Transverse colon (tissue), 4 donors: ENCODE measurements at regions not wholly inside any gene's neighbourhood (a gene's known extent, or its start where the extent isn't known, plus 50 kb on each side); places are given as distances from the start of the nearest gene placed in this dataset.

Experiments
- DNase-seq: peaks from one replicate; pipeline ENCODE4 v3.0.0-alpha.2; 2019
- H3K27ac ChIP-seq, 4 donors: fragments of 200-600 bp; sonication (generic); 2 replicates each; pipeline ENCODE4 v1.5.1; 2016 to 2018; ENCODE audit warnings: inconsistent platforms in 4 of 4
- H3K27me3 ChIP-seq: fragments of 200-600 bp; sonication (generic); 2 replicates; pipeline ENCODE4 v1.5.1; 2017; ENCODE audit warnings: inconsistent platforms
- H3K36me3 ChIP-seq, 4 donors: fragments of 200-600 bp; sonication (generic); 2 replicates each; pipeline ENCODE4 v1.5.1; 2017 to 2019; ENCODE audit warnings: inconsistent platforms in 4 of 4
- H3K4me1 ChIP-seq, 4 donors: fragments of 200-600 bp; sonication (generic); 2 replicates each; pipeline ENCODE4 v1.5.1; 2017 to 2020; ENCODE audit warnings: inconsistent platforms in 4 of 4
- H3K4me3 ChIP-seq, 4 donors: fragments of 200-600 bp; sonication (generic); 1 replicate in 1 of 4; 2 replicates in 3 of 4; pipeline versions ENCODE4 v1.5.1 to v1.6.1; 2017 to 2019; ENCODE audit warnings: inconsistent platforms in 4 of 4
- H3K9me3 ChIP-seq, 2 donors: fragments of 200-600 bp; sonication (generic); 2 replicates each; pipeline ENCODE4 v1.5.1; 2017 to 2019; ENCODE audit warnings: inconsistent platforms in 2 of 2
- CTCF ChIP-seq, 5 experiments: fragments of 200-600 bp in 3 of 5; fragments of 450-650 bp in 2 of 5; sonication (generic) in 3 of 5; IDR thresholded peaks; 1 replicate in 2 of 5; 2 replicates in 3 of 5; pipeline ENCODE4 v1.5.1; 2016 to 2017; ENCODE audit warnings: antibody characterized with exemption in 5 of 5, inconsistent platforms in 3 of 5, mild to moderate bottlenecking in 2 of 5, moderate library complexity in 1 of 5
- EP300 ChIP-seq: sonication (generic); formaldehyde crosslinking; IDR thresholded peaks from one replicate; pipeline ENCODE4 v1.6.1; 2017; ENCODE audit warnings: antibody characterized with exemption, low read depth
- POLR2A ChIP-seq: fragments of 450-650 bp; IDR thresholded peaks from one replicate; pipeline ENCODE4 v1.6.1; 2016; ENCODE audit warnings: antibody characterized with exemption, mild to moderate bottlenecking, moderate library complexity
- POLR2AphosphoS5 ChIP-seq, 3 donors: sonication (generic); formaldehyde crosslinking; IDR thresholded peaks; one replicate each; pipeline ENCODE4 v1.6.1; 2016; ENCODE audit warnings: antibody characterized with exemption in 3 of 3
- WGBS, 2 donors: methylation state at CpG; one replicate each; pipeline ENCODE4 v1.1.5; 2018; ENCODE audit warnings: low coverage in 1 of 2; 5-methylcytosine and 5-hydroxymethylcytosine counted together
- in situ Hi-C, 4 donors: fragments of 200-750 bp; cut with MboI; loops; one replicate each; pipeline versions ENCODE4 v1.15.0 to v1.15.1; 2017; ENCODE audit warnings: low sequenced_read_pairs in 3 of 4, low pct_ligation_motif_present in 1 of 4, low pct_unique_long_range_greater_than_20kb in 1 of 4
- intact Hi-C: fragments of 100-400 bp; cut with DNase I; formaldehyde crosslinking; loops from one replicate; pipeline ENCODE4 v1.15.1; 2023; ENCODE audit warnings: low total_unique reads

DNA sequence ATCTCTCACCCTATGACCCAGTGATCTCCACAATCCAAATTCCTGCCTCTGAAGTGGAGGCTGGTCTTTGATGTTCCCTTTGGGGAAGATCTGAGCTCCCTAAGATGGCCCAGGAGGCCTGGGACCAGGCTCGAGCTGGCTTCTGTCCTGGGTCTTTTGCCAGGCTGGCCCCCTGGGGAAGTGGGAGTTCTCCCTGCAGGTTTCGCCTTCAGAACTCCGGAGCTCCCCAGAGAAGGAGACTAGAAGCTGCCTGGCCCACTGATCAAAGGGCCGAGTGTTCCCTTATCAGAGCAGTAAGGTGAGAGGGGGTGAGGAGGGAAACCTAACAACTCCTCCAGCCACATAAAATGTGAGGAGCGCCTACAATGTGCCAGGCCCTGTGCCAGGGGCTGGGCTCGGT, 147.1 kb downstream of the IRF8 start:
- intact Hi-C loops: no loop called here
- TF ChIP-seq CTCF (IDR thresholded peaks at IDR 0.05) (no peak), POLR2A (no peak), POLR2AphosphoS5 (IDR thresholded peaks at IDR 0.05) (no peak), EP300 (no peak)
- 70% methylated on average over 6 of the region's 6 CpGs; no CpG with 5 or more reads in 1 of the 2 donors for WGBS, 2 donors
- in situ Hi-C loops: no loop called here
- Histone ChIP-seq H3K36me3 (no peaks in the 10 kb centered on the region), H3K27me3 (peaks cover 5% of the 10 kb centered on the region), H3K9me3 (no peaks in the 10 kb centered on the region), H3K4me1 (no peaks in the 10 kb centered on the region), H3K27ac (no peak overlapping the region), H3K4me3 (no peak overlapping the region)
- DNase-seq: peak; percentile 3

DNA sequence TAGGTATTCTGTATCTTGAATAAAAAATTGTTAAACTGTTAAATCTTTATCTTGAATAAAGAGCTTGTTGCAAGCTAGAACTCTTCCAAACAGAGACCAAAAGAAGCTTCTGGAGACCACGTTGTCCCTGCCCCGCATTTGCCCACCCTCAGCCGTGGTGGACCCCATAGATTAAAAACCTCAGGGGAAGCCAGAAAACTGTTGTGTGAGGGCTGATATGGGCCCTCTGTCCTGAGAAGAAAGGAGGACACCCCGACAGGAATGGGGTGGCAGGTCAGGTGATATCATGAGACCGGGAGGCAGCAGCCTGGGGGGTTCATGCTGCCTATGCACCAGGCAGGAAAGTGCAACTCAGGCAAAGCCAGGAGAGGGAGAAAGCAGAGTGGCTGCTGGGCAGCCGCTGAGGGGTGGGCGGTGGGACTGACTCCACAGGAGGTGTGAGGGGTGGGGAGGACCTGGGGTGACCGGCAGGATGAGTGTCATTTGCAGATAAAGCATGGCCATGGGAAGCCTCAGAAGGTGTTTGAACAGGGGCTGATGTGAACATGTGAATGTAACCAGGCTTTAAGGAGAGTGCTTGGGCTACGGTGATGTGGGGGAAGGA, 147.8 kb downstream of the IRF8 start:
- no peaks in the 10 kb centered on the region for H3K36me3 ChIP-seq
- H3K27me3 ChIP-seq: peaks cover 8% of the 10 kb centered on the region

GRCh38 chr16:86048221-86048620, 149.3 kb downstream of the IRF8 start:
- intact Hi-C loops: no loop called here
- Histone ChIP-seq H3K36me3 (no peaks in the 10 kb centered on the region), H3K27me3 (peaks cover 8% of the 10 kb centered on the region), H3K4me3 (no peak overlapping the region), H3K4me1 (peaks cover 0 to 7% (median 3%) of the 10 kb centered on the region in 4 donors), H3K27ac (no peak overlapping the region), H3K9me3 (no peaks in the 10 kb centered on the region)
- WGBS, 2 donors: 70% methylated on average over 11 of the region's 11 CpGs; no CpG with 5 or more reads in 1 of the 2 donors
- in situ Hi-C loops: no loop called here
- TF ChIP-seq POLR2AphosphoS5 (IDR thresholded peaks at IDR 0.05): no peak
- TF ChIP-seq CTCF (IDR thresholded peaks at IDR 0.05): no peak
- no peak for TF ChIP-seq POLR2A
- TF ChIP-seq EP300: no peak
- DNase-seq: peak; percentile 3

More for the DNA sequence above, 147.8 kb downstream of the IRF8 start:
- Histone ChIP-seq H3K9me3 (no peaks in the 10 kb centered on the region), H3K27ac (no peak overlapping the region), H3K4me3 (no peak overlapping the region), H3K4me1 (peaks cover 0 to 7% (median 2%) of the 10 kb centered on the region in 4 donors)
- DNase-seq: peak; percentile 2
- 77% methylated on average over 4 to 9 of the region's 9 CpGs for WGBS, 2 donors
- in situ Hi-C loops (no loop called here), intact Hi-C loops (no loop called here)
- TF ChIP-seq CTCF (IDR thresholded peaks at IDR 0.05) (no peak), EP300 (no peak), POLR2A (no peak), POLR2AphosphoS5 (IDR thresholded peaks at IDR 0.05) (no peak)

GRCh38 chr16:86048882-86049585, 150.1 kb downstream of the IRF8 start:
- no peaks in the 10 kb centered on the region for H3K9me3 ChIP-seq
- no peaks in the 10 kb centered on the region for H3K36me3 ChIP-seq
- in situ Hi-C loops: no loop called here
- H3K27me3 ChIP-seq: peaks cover 8% of the 10 kb centered on the region
- H3K4me1 ChIP-seq: peaks cover 0 to 7% (median 3%) of the 10 kb centered on the region in 4 donors
- no peak overlapping the region for H3K4me3 ChIP-seq
- DNase-seq: peak; percentile 5
- TF ChIP-seq CTCF (IDR thresholded peaks at IDR 0.05): no peak
- no peak overlapping the region for H3K27ac ChIP-seq
- intact Hi-C loops: no loop called here
- WGBS, 2 donors: 75% methylated on average over 11 of the region's 11 CpGs; no CpG with 5 or more reads in 1 of the 2 donors
